ENCODE measurements at regions not wholly inside any gene's neighbourhood (a gene's known extent, or its start where the extent isn't known, plus 50 kb on each side); places are given as distances from the start of the nearest gene placed in this dataset.

GRCh38 chr4:11271263-11271662, 157.4 kb downstream of the HS3ST1 start:
- TF ChIP-seq NFRKB (IDR thresholded peaks at IDR 0.05), result no peak
- no peak for TF ChIP-seq HDGF (IDR thresholded peaks at IDR 0.05; ENCODE audit: borderline replicate concordance)
- TF ChIP-seq TARDBP (IDR thresholded peaks at IDR 0.05), result no peak
- no peak for TF ChIP-seq BHLHE40 (IDR thresholded peaks at IDR 0.05; ENCODE audit: borderline replicate concordance)
- no peak for TF ChIP-seq SP1 (IDR thresholded peaks at IDR 0.05)
- TF ChIP-seq FOXK2 (IDR thresholded peaks at IDR 0.05), result no peak
- no peak for TF ChIP-seq FOXM1 (IDR thresholded peaks at IDR 0.05; ENCODE audit: borderline replicate concordance)

Measured in HEK293T (cell line).